ENCODE measurements at regions not wholly inside any gene's neighbourhood (a gene's known extent, or its start where the extent isn't known, plus 50 kb on each side); places are given as distances from the start of the nearest gene placed in this dataset.

- ChIA-PET CTCF (no interaction called here), POLR2A (ENCODE audit: unreplicated experiment) (no interaction called here)
- TF ChIP-seq CTCF (conservative IDR thresholded peaks at IDR 0.05): no peak
- no peak for TF ChIP-seq EZH2 (IDR thresholded peaks at IDR 0.05; ENCODE audit: low read depth)
- Histone ChIP-seq H2AFZ (no peak overlapping the region), H4K20me1 (ENCODE audit: insufficient read depth) (no peaks in the 10 kb centered on the region), H3K9me2 (ENCODE audit: insufficient read depth) (no peaks in the 10 kb centered on the region), H3K27ac (no peak overlapping the region), H3K27me3 (ENCODE audit: insufficient read depth, low read depth) (no peaks in the 10 kb centered on the region), H3K4me1 (replicated peaks; ENCODE audit: insufficient read depth) (no peaks in the 10 kb centered on the region), H3K9me3 (ENCODE audit: insufficient read depth, low read depth) (no peaks in the 10 kb centered on the region), H3K36me3 (ENCODE audit: low read depth) (no peaks in the 10 kb centered on the region), H3K4me2 (no peak overlapping the region), H3K79me2 (ENCODE audit: low read depth) (no peaks in the 10 kb centered on the region), H3F3A (ENCODE audit: insufficient read depth, low read depth) (no peaks in the 10 kb centered on the region), H3K4me3 (no peak overlapping the region)
- DNase-seq: no peak
- intact Hi-C loops (cut with micrococcal nuclease; ENCODE audit: unreplicated experiment): no loop called here
- no TSS peak for BruUV-seq (replicated peaks)
Measured at GRCh38 chr15:35721751-35722150, 175.8 kb upstream of the DPH6 start.

- no peak overlapping the region for H3K27ac ChIP-seq
- H3K9me2 ChIP-seq (ENCODE audit: insufficient read depth): no peaks in the 10 kb centered on the region
- TF ChIP-seq CTCF (conservative IDR thresholded peaks at IDR 0.05): no peak
- TF ChIP-seq EZH2 (IDR thresholded peaks at IDR 0.05; ENCODE audit: low read depth): no peak
- POLR2A ChIA-PET (ENCODE audit: unreplicated experiment): no interaction called here
- no peaks in the 10 kb centered on the region for H3K79me2 ChIP-seq (ENCODE audit: low read depth)
- no peak overlapping the region for H3K4me2 ChIP-seq
- H2AFZ ChIP-seq: no peak overlapping the region
- H3K36me3 ChIP-seq (ENCODE audit: low read depth): no peaks in the 10 kb centered on the region
- peaks cover 2% of the 10 kb centered on the region; the same call in 1 of the 2 replicates for H3F3A ChIP-seq (ENCODE audit: insufficient read depth, low read depth)
- H4K20me1 ChIP-seq (ENCODE audit: insufficient read depth): no peaks in the 10 kb centered on the region
- H3K4me1 ChIP-seq (replicated peaks; ENCODE audit: insufficient read depth): peaks cover under 1% of the 10 kb centered on the region; the same call in 1 of the 2 replicates
- intact Hi-C loops (cut with micrococcal nuclease; ENCODE audit: unreplicated experiment): no loop called here
- CTCF ChIA-PET: interaction anchor here (0.8 kb wide), 1 partner anchor 1413 kb away, joined by 3 read pairs; no protein-coding TSS in a partner anchor
- H3K4me3 ChIP-seq: no peak overlapping the region
- BruUV-seq (replicated peaks): no TSS peak
- no peaks in the 10 kb centered on the region for H3K27me3 ChIP-seq (ENCODE audit: insufficient read depth, low read depth)
- no peaks in the 10 kb centered on the region for H3K9me3 ChIP-seq (ENCODE audit: insufficient read depth, low read depth)
- no peak for DNase-seq
Measured at GRCh38 chr15:35722501-35722900, 176.5 kb upstream of the DPH6 start.

GRCh38 chr15:35723120-35723847, 177.3 kb upstream of the DPH6 start:
- BruUV-seq (replicated peaks): no TSS peak
- intact Hi-C loops (cut with micrococcal nuclease; ENCODE audit: unreplicated experiment): no loop called here
- Histone ChIP-seq H3K4me2 (no peak overlapping the region), H3K27me3 (ENCODE audit: insufficient read depth, low read depth) (no peaks in the 10 kb centered on the region), H3K4me3 (no peak overlapping the region), H3K27ac (no peak overlapping the region), H3K9me2 (ENCODE audit: insufficient read depth) (no peaks in the 10 kb centered on the region), H2AFZ (no peak overlapping the region), H4K20me1 (ENCODE audit: insufficient read depth) (no peaks in the 10 kb centered on the region), H3K9me3 (ENCODE audit: insufficient read depth, low read depth) (no peaks in the 10 kb centered on the region), H3K4me1 (replicated peaks; ENCODE audit: insufficient read depth) (peaks cover 9% of the 10 kb centered on the region), H3K79me2 (ENCODE audit: low read depth) (no peaks in the 10 kb centered on the region), H3K36me3 (ENCODE audit: low read depth) (no peaks in the 10 kb centered on the region), H3F3A (ENCODE audit: insufficient read depth, low read depth) (peaks cover 8% of the 10 kb centered on the region; the same call in 1 of the 2 replicates)
- CTCF ChIA-PET: interaction anchor here (0.8 kb wide), 1 partner anchor 1412 kb away, joined by 3 read pairs; no protein-coding TSS in a partner anchor
- POLR2A ChIA-PET (ENCODE audit: unreplicated experiment): no interaction called here
- TF ChIP-seq EZH2 (IDR thresholded peaks at IDR 0.05; ENCODE audit: low read depth): no peak
- no peak for TF ChIP-seq CTCF (conservative IDR thresholded peaks at IDR 0.05)
- no peak for DNase-seq

All from PC-9 (cell line).